GM18511 (cell line): ENCODE measurements at regions not wholly inside any gene's neighbourhood (a gene's known extent, or its start where the extent isn't known, plus 50 kb on each side); places are given as distances from the start of the nearest gene placed in this dataset.
A peak's percentile ranks its signal among the peaks of the same experiment; 100 is the strongest.
"Not testable (repeated sequence)": the region's sequence is repeated elsewhere in the genome, so short reads cannot be mapped to it uniquely, and the experiment has no call there.

Experiments used
- ATAC-seq: cut with Tn5 transposase; IDR thresholded peaks from one replicate; pipeline ENCODE4 v1.9.1; 2021; ENCODE audit warnings: mild to moderate bottlenecking, moderate library complexity; ENCODE audit not compliant: unreplicated experiment

GRCh38 chr12:9312406-9313392 is 104.5 kb upstream of the PZP start:
- not testable (repeated sequence) for ATAC-seq

- not testable (repeated sequence) for ATAC-seq
These were observed 103.3 kb upstream of the PZP start for GRCh38 chr12:9311454-9311853.

GRCh38 chr12:9310645-9311044 is 102.5 kb upstream of the PZP start:
- not testable (repeated sequence) for ATAC-seq

- not testable (repeated sequence) for ATAC-seq
These were observed 101.6 kb upstream of the PZP start for GRCh38 chr12:9309749-9310148.

- ATAC-seq, result not testable (repeated sequence)
These were observed 100.5 kb upstream of the PZP start for GRCh38 chr12:9308745-9309144.

- not testable (repeated sequence) for ATAC-seq
These were observed 100.0 kb upstream of the PZP start for GRCh38 chr12:9308163-9308562.

- not testable (repeated sequence) for ATAC-seq
These were observed 99.1 kb upstream of the PZP start for GRCh38 chr12:9307255-9307654.

GRCh38 chr12:9306004-9306403 is 97.8 kb upstream of the PZP start:
- ATAC-seq, result not testable (repeated sequence)

- ATAC-seq, result not testable (repeated sequence)
These were observed 96.3 kb upstream of the PZP start for GRCh38 chr12:9304540-9304939.

DNA sequence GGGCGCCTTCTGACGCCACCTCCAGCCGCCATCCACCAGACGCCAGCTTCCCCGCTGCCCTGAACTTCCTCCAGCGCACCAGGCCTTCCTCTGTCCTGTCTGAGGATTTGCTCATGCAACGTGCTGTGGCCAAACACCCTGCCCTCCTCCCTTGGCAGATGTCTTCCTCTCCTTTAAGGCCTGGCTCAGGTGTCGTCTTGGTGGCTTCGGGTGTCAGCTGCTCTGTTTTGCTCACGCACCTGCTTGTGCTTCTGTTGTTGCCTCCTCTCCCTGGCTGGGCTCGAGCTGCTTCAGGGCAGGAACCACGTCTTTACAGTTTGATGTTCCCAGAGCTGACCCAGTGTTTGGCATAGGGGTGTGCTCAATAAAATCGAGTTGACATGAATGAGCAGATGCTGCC is 87.7 kb upstream of the PZP start:
- ATAC-seq, result not testable (repeated sequence)

GRCh38 chr12:9294072-9294620 is 86.0 kb upstream of the PZP start:
- ATAC-seq, result not testable (repeated sequence)

- ATAC-seq, result not testable (repeated sequence)
These were observed 85.2 kb upstream of the PZP start for GRCh38 chr12:9293391-9293790.

DNA sequence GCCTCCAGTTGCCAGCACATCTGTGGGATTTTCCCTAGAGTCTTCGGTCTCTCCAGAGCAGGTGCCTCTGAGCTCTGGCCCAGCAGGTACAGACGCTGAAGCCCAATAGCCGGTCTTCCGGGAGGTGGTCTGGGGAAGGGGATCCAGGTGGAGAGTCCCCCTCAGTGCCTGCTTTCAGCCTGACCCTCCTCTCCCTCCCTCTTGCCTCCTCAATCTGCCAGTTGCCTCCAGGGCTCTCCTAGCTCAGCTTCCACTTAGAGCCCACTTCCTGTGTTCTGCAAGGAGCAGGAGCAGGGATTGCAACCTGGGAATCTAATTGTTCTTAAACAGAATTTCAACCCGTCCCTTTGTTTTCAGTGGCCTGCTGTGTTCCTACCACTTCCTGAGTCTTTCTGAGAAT is 81.8 kb upstream of the PZP start:
- not testable (repeated sequence) for ATAC-seq

- peak; percentile 5 for ATAC-seq
These were observed 76.5 kb upstream of the PZP start for GRCh38 chr12:9284724-9285123.

- ATAC-seq, result peak; percentile 44
These were observed 76.0 kb upstream of the PZP start for GRCh38 chr12:9284197-9284596.

DNA sequence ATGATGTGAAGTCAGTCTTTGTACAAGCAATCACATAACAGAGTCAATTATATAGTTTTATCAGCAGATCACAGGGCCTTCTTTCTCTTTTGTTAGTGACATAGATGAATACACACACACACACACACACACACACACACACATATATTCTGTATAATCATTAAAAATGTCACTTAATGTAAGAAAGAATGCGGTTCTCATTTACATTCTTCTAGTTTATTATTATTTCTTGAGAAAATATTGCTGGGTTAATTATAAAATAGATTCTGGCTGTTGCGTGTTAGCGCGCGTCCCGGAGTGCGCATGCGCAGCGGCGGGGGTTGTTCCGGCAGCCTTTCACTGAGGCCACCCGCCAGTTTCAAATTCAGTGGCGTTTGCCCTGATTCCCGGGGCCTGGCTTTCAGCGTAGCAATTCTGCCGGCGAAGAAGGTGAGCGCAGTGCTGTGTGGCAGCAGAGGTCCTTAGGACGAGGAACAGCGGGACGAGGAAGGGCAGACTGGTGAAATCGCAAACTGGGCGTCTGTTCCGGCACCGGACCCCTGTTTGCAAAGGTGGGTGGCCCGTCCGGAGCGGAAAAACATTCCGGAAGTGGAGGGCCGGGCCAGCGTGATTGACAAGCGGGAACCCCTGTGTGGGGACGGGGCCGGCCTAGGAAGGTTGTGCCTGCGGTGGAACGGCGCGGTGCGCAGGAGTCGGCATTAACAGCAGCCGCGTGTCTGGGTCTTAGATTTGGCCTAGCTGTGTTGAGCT is 75.3 kb upstream of the PZP start:
- ATAC-seq, result peak; percentile 90

GRCh38 chr12:9276990-9277389 is 68.8 kb upstream of the PZP start:
- ATAC-seq, result no peak

GRCh38 chr12:9273276-9273675 is 65.1 kb upstream of the PZP start:
- no peak for ATAC-seq

DNA sequence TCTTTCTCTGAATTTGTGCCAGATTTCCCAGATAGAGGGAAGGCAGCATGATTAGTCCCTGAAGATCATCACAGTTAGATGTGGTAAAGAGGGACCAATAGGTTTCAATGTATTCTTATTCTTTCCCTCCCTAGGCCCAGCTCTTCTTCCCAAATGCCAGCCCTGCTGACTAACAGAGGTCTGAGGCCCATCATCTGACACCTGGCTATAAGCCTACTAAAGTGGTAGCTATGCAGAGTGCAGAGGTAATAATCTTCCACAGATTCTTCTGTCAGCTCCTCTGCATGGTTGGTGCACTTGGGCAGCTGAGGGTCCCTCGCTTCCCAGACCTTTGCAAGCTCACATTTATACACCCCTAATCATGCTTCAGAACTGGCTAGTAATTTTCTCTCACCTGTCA is 63.7 kb upstream of the PZP start:
- no peak for ATAC-seq

DNA sequence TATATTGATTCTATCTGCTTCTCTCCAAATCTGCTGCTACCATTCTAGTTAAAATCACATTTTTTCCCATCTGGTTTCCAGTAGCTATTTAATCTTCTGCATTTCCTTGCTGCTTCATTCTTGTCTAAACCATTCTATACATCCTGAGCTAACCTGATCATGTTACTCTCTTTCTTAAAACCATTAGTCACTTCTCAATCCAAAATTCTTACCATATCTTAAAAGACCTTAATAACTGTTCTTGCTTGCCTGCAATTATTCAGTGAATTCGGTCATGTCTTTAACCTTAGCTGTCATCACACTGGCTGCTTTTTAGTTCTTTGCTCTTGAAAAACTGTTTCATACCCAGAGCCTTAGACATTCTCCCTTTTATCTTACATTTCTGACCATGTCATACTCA is 56.4 kb upstream of the PZP start:
- no peak for ATAC-seq

GRCh38 chr12:9260931-9261330 is 52.7 kb upstream of the PZP start:
- no peak for ATAC-seq
